Endothelial cell of umbilical vein (primary cell): ENCODE measurements at regions not wholly inside any gene's neighbourhood (a gene's known extent, or its start where the extent isn't known, plus 50 kb on each side); places are given as distances from the start of the nearest gene placed in this dataset.

Experiments used
- BruUV-seq: library from RNA; stranded (reverse); fragments of 400-500 nt; replicated peaks from 2 replicates; lab custom pipeline; 2021; lab: Mats Ljungman, UMichigan
- CTCF ChIA-PET: fragments of 300-600, 350-600 bp; sonication (Branson Sonifier 250); formaldehyde crosslinking; loops from one replicate; lab custom pipeline; 2021; ENCODE audit warnings: antibody characterized with exemption, inconsistent platforms; lab: Charles Lee
- POLR2A ChIA-PET: fragments of 300-600, 350-600 bp; sonication (Branson Sonifier 250); formaldehyde crosslinking; loops from one replicate; lab custom pipeline; 2021; ENCODE audit warnings: antibody characterized with exemption, inconsistent platforms; lab: Charles Lee
- DNase-seq: peaks from one replicate; pipeline ENCODE4 v3.0.0-alpha.2; 2011; ENCODE audit warnings: low read depth, low spot score
- FAIRE-seq: peaks from 2 replicates; lab custom pipeline; 2011; peaks lifted over from hg19 to GRCh38; lab: Jason Lieb, UNC
- H2AFZ ChIP-seq: 2 replicates; pipeline ENCODE4 v1.6.0; 2012; ENCODE audit warnings: low read depth, low read length, control low read depth, inconsistent platforms
- H3K27ac ChIP-seq: 2 replicates; pipeline ENCODE4 v1.5.1; 2011; ENCODE audit warnings: low read depth, mild to moderate bottlenecking, control low read depth, low read length, moderate library complexity; ENCODE audit not compliant: insufficient read depth
- H3K27me3 ChIP-seq, 2 experiments: 2 replicates each; pipeline versions ENCODE4 v1.6.0 to v1.6.1; 2011; ENCODE audit warnings: low read length in 2 of 2, mixed read lengths in 1 of 2; ENCODE audit not compliant: control insufficient read depth in 2 of 2, insufficient read depth in 2 of 2
- H3K36me3 ChIP-seq, 2 experiments: 2 replicates in 1 of 2; 3 replicates in 1 of 2; pipeline ENCODE4 v1.5.1; 2011; ENCODE audit warnings: low read length in 2 of 2, mild to moderate bottlenecking in 1 of 2, moderate library complexity in 1 of 2; ENCODE audit not compliant: control insufficient read depth in 2 of 2, insufficient read depth in 2 of 2; ENCODE audit errors: extremely low read depth in 1 of 2
- H3K4me1 ChIP-seq: 3 replicates; pipeline ENCODE4 v1.5.1; 2011; ENCODE audit warnings: mild to moderate bottlenecking, low read length; ENCODE audit not compliant: control insufficient read depth, insufficient read depth; ENCODE audit errors: extremely low read depth
- H3K4me2 ChIP-seq: 2 replicates; pipeline ENCODE4 v1.6.1; 2011; ENCODE audit warnings: low read length, control low read depth, mixed read lengths; ENCODE audit not compliant: insufficient read depth
- H3K4me3 ChIP-seq, 3 experiments: fragments of 200-600 bp in 1 of 3; sonication (generic), shearing (Covaris generic) in 1 of 3; replicated peaks in 1 of 3; 2 replicates each; pipeline ENCODE4 v1.5.1; 2011 to 2016; ENCODE audit warnings: control low read depth in 3 of 3, low read length in 3 of 3, mild to moderate bottlenecking in 2 of 3, inconsistent platforms in 1 of 3, low read depth in 1 of 3, moderate library complexity in 1 of 3; ENCODE audit not compliant: insufficient read depth in 1 of 3
- H3K79me2 ChIP-seq: 2 replicates; pipeline ENCODE4 v1.6.0; 2012; ENCODE audit warnings: low read length, inconsistent platforms; ENCODE audit not compliant: control insufficient read depth, insufficient read depth
- H3K9ac ChIP-seq: replicated peaks from 2 replicates; pipeline ENCODE3; 2011; ENCODE audit warnings: low read length, control low read depth; ENCODE audit not compliant: insufficient read depth; ENCODE audit errors: extremely low read depth
- H3K9me1 ChIP-seq: replicated peaks from 3 replicates; pipeline ENCODE4 v1.6.0; 2011; ENCODE audit warnings: mild to moderate bottlenecking, low read length; ENCODE audit not compliant: control insufficient read depth, insufficient read depth; ENCODE audit errors: extremely low read depth
- H3K9me3 ChIP-seq: replicated peaks from 2 replicates; pipeline ENCODE4 v1.5.1; 2012; ENCODE audit warnings: low read length, inconsistent platforms; ENCODE audit not compliant: control insufficient read depth, insufficient read depth
- H4K20me1 ChIP-seq: replicated peaks from 2 replicates; pipeline ENCODE3; 2011; ENCODE audit warnings: mild to moderate bottlenecking, low read length; ENCODE audit not compliant: control insufficient read depth, insufficient read depth; ENCODE audit errors: extremely low read depth
- CTCF ChIP-seq, 2 donors: IDR thresholded peaks; 1 replicate in 1 of 2; 2 replicates in 1 of 2; pipeline ENCODE4 v1.5.1; 2011; ENCODE audit warnings: low read length in 2 of 2, mild to moderate bottlenecking in 2 of 2, moderate library complexity in 2 of 2, control low read depth in 1 of 2, inconsistent platforms in 1 of 2, low read depth in 1 of 2; ENCODE audit not compliant: insufficient read depth in 1 of 2; ENCODE audit errors: extremely low read depth in 1 of 2
- EZH2 ChIP-seq: IDR thresholded peaks from 2 replicates; pipeline ENCODE4 v1.6.1; 2012; ENCODE audit warnings: borderline replicate concordance, low read depth, mild to moderate bottlenecking, moderate library complexity, low read length, inconsistent platforms; ENCODE audit not compliant: severe bottlenecking
- FOS ChIP-seq: IDR thresholded peaks from 2 replicates; pipeline ENCODE4 v1.6.1; 2011; ENCODE audit warnings: mild to moderate bottlenecking, low read length, moderate library complexity, borderline replicate concordance; ENCODE audit not compliant: insufficient read depth
- GATA2 ChIP-seq: IDR thresholded peaks from 2 replicates; pipeline ENCODE4 v1.7.0; 2011; ENCODE audit warnings: low read depth, mild to moderate bottlenecking, moderate library complexity, mixed read lengths, low read length; ENCODE audit not compliant: insufficient read length, insufficient read depth
- JUN ChIP-seq: IDR thresholded peaks from 2 replicates; pipeline ENCODE4 v1.6.1; 2011; ENCODE audit warnings: borderline replicate concordance, low read depth; ENCODE audit not compliant: insufficient read length, insufficient read depth
- MAX ChIP-seq: IDR thresholded peaks from 2 replicates; pipeline ENCODE4 v1.6.1; 2011; ENCODE audit not compliant: insufficient read depth, insufficient read length
- MYC ChIP-seq: IDR thresholded peaks from one replicate; pipeline ENCODE4 v1.6.1; 2011; ENCODE audit warnings: mild to moderate bottlenecking, low read depth, low read length
- POLR2A ChIP-seq: IDR thresholded peaks from 2 replicates; pipeline ENCODE4 v1.6.1; 2012; ENCODE audit warnings: low read depth, mild to moderate bottlenecking, control low read depth, low read length
- POLR2AphosphoS5 ChIP-seq: IDR thresholded peaks from 2 replicates; pipeline ENCODE4 v1.6.1; 2012; ENCODE audit warnings: low read depth, mild to moderate bottlenecking, control low read depth, low read length, moderate library complexity; ENCODE audit not compliant: insufficient read depth
- dilution Hi-C: fragments of 300-500 bp; cut with MboI; formaldehyde crosslinking; loops from one replicate; pipeline ENCODE4 v1.15.0; 2019; ENCODE audit warnings: low sequenced_read_pairs; ENCODE audit not compliant: extremely low pct_ligation_motif_present
- intact Hi-C: fragments of 100-400 bp; cut with micrococcal nuclease; formaldehyde crosslinking; loops from one replicate; pipeline ENCODE4 v1.10.0; 2022

- Histone ChIP-seq H3K79me2 (no peaks in the 10 kb centered on the region), H4K20me1 (no peaks in the 10 kb centered on the region), H3K9me1 (no peaks in the 10 kb centered on the region), H3K4me2 (no peak overlapping the region), H3K27me3 (no peaks in the 10 kb centered on the region), H2AFZ (no peak overlapping the region), H3K36me3 (no peaks in the 10 kb centered on the region), H3K4me3 (no peak overlapping the region), H3K4me1 (no peaks in the 10 kb centered on the region), H3K9me3 (no peaks in the 10 kb centered on the region), H3K9ac (no peak overlapping the region), H3K27ac (no peak overlapping the region)
- dilution Hi-C loops (no loop called here), intact Hi-C loops (no loop called here)
- ChIA-PET POLR2A (no interaction called here), CTCF (interaction anchor here (1.1 kb wide), 1 partner anchor 14 kb away, joined by 3 read pairs; no protein-coding TSS in a partner anchor)
- no peak for FAIRE-seq
- no peak for TF ChIP-seq POLR2AphosphoS5
- TF ChIP-seq CTCF (IDR thresholded peaks at IDR 0.05; ENCODE audit: extremely low read depth in 1 of 2, insufficient read depth in 1 of 2, low read depth in 1 of 2, low read length in 2 of 2) = no peak
- TF ChIP-seq FOS = no peak
- TF ChIP-seq MAX = no peak
- TF ChIP-seq JUN = no peak
- TF ChIP-seq EZH2 = no peak
- TF ChIP-seq MYC = no peak
- no peak for TF ChIP-seq POLR2A
- no peak for TF ChIP-seq GATA2
- no peak for DNase-seq
- BruUV-seq = no TSS peak
Observed at GRCh38 chr5:120039111-120039510, 409.8 kb downstream of the FAM170A start.
